B cell (primary cell): ENCODE measurements at regions not wholly inside any gene's neighbourhood (a gene's known extent, or its start where the extent isn't known, plus 50 kb on each side); places are given as distances from the start of the nearest gene placed in this dataset.

Experiments
- CTCF ChIP-seq: fragments of 200-600 bp; IDR thresholded peaks from one replicate; pipeline ENCODE4 v1.8.0; 2022; ENCODE audit warnings: antibody characterized with exemption, mild to moderate bottlenecking
- EZH2 ChIP-seq: IDR thresholded peaks from 2 replicates; pipeline ENCODE4 v1.6.1; 2012; ENCODE audit warnings: borderline replicate concordance, low read depth, mild to moderate bottlenecking, moderate library complexity, low read length; ENCODE audit not compliant: insufficient read depth, poor library complexity, severe bottlenecking

- TF ChIP-seq EZH2 (no peak), CTCF (no peak)
Measured at GRCh38 chr3:135645541-135645940, 320.0 kb upstream of the PPP2R3A start.
